Mesothelial cell of epicardium (in vitro differentiated cells): ENCODE measurements at regions not wholly inside any gene's neighbourhood (a gene's known extent, or its start where the extent isn't known, plus 50 kb on each side); places are given as distances from the start of the nearest gene placed in this dataset.

Experiments
- DNase-seq, 2 experiments: peaks; one replicate each; pipeline ENCODE4 v3.0.0; 2021; ENCODE audit warnings: low spot score in 2 of 2; ENCODE audit not compliant: unreplicated experiment in 2 of 2
- H3K27ac Mint-ChIP-seq: 2 replicates; pipeline ENCODE4 v1.8.0; 2021; ENCODE audit warnings: mixed read lengths
- H3K27me3 Mint-ChIP-seq: 2 replicates; pipeline ENCODE4 v1.8.0; 2021; ENCODE audit warnings: low read depth, mixed read lengths
- H3K36me3 Mint-ChIP-seq: 2 replicates; pipeline ENCODE4 v1.8.0; 2021; ENCODE audit warnings: mixed read lengths
- H3K4me1 Mint-ChIP-seq: 2 replicates; pipeline ENCODE4 v1.8.0; 2021; ENCODE audit warnings: mixed read lengths
- H3K4me3 Mint-ChIP-seq: 2 replicates; pipeline ENCODE4 v1.8.0; 2021; ENCODE audit warnings: mild to moderate bottlenecking, moderate library complexity, mixed read lengths
- H3K9me3 Mint-ChIP-seq: 2 replicates; pipeline ENCODE4 v1.8.0; 2021; ENCODE audit warnings: mixed read lengths
- CTCF ChIP-seq: fragments of 200-600 bp; sonication (generic); IDR thresholded peaks from one replicate; pipeline ENCODE4 v1.5.0; 2021; ENCODE audit warnings: antibody characterized with exemption; ENCODE audit not compliant: unreplicated experiment

DNA sequence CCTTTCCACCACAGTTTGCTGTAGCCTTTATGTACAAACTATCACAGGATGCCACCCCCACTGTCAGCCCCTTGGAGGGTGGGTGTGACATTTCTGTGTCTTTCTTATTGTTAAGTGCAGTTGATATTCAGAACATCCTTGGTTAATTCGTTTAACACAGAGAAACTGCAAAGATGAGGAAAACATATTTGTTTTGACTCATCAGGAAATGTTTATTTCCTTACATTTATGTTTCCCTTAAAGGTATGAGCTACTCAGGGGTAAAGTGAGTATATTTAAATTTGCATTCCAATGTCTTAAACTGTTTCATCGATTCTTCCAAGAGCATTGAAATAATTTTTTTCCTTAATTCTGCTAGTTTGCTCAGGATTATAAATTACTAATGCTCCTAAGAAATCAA is 243.4 kb downstream of the RDH14 start:
- Mint-ChIP-seq H3K36me3 (no peaks in the 10 kb centered on the region), H3K9me3 (peaks cover 6% of the 10 kb centered on the region), H3K4me1 (no peaks in the 10 kb centered on the region), H3K4me3 (no peak overlapping the region), H3K27ac (no peak overlapping the region), H3K27me3 (no peaks in the 10 kb centered on the region)
- no peak for DNase-seq
- TF ChIP-seq CTCF = no peak

DNA sequence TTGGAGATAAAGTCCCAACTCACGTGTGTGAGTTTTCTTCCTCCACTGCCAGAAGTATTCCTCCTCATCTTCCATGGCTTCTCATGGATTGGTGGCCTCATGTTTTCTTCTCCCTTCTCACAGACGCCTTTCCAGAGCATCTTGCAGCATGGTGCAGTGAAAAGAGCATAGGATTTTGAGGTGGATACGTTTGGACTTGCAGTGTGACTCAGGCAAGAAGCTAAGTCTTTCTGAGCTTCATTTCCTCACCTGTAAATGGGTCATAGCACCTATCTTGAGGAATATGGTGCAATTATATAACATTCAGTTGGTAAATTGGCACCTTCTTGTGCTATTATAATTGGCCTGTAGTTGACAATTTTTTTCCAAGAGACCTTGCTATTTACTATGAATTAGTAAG is 247.6 kb downstream of the RDH14 start:
- no peak overlapping the region for H3K27ac Mint-ChIP-seq
- peaks cover 9% of the 10 kb centered on the region for H3K9me3 Mint-ChIP-seq
- H3K27me3 Mint-ChIP-seq = no peaks in the 10 kb centered on the region
- TF ChIP-seq CTCF = no peak
- H3K4me3 Mint-ChIP-seq = no peak overlapping the region
- H3K4me1 Mint-ChIP-seq = peaks cover 2% of the 10 kb centered on the region
- H3K36me3 Mint-ChIP-seq = no peaks in the 10 kb centered on the region
- DNase-seq = no peak

DNA sequence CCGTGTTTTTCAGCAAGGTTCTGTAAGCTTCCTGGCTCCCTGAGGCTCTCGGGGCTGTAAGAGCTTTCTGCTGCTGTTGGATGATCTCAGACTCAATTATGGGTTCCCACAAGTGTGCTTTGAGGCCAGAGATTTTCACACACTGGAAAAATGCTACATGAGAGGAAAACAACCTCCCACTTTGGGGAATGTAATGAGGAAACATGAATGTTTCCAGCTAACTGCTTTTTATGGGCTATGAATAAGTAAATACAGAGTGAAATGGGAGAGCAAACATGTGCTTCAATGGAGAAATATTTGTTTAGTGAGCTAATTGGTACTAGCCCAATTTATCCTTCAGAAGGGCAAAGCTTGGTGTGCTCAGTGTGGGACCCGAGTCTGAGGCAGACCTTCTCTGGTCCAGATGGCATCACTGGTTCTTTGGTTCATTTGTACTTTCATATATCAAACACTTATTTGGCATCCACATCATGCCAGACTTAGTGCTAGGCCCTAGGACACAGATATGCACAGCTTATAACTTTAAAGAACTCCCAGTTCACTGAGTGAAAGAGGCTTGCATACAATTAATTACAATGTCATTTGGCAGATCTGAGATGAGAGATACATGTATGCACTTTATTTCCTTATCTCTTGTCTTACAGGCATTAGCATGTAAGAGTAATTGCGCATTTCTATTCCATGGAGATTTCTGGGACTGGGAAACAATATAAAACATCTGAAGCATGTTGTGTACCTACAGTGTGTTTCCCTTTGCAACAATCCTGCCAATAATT is 248.8 kb downstream of the RDH14 start:
- no peaks in the 10 kb centered on the region for H3K36me3 Mint-ChIP-seq
- DNase-seq = no peak
- H3K4me3 Mint-ChIP-seq = no peak overlapping the region
- peaks cover 2% of the 10 kb centered on the region for H3K4me1 Mint-ChIP-seq
- TF ChIP-seq CTCF = no peak
- no peaks in the 10 kb centered on the region for H3K27me3 Mint-ChIP-seq
- no peak overlapping the region for H3K27ac Mint-ChIP-seq
- H3K9me3 Mint-ChIP-seq = peaks cover 16% of the 10 kb centered on the region

- H3K4me3 Mint-ChIP-seq = no peak overlapping the region
- peaks cover 2% of the 10 kb centered on the region for H3K4me1 Mint-ChIP-seq
- H3K36me3 Mint-ChIP-seq = no peaks in the 10 kb centered on the region
- DNase-seq = no peak
- no peak for TF ChIP-seq CTCF
- no peaks in the 10 kb centered on the region for H3K27me3 Mint-ChIP-seq
- no peak overlapping the region for H3K27ac Mint-ChIP-seq
- H3K9me3 Mint-ChIP-seq = peaks cover 17% of the 10 kb centered on the region
These were observed 250.8 kb downstream of the RDH14 start for GRCh38 chr2:18309627-18310026.

DNA sequence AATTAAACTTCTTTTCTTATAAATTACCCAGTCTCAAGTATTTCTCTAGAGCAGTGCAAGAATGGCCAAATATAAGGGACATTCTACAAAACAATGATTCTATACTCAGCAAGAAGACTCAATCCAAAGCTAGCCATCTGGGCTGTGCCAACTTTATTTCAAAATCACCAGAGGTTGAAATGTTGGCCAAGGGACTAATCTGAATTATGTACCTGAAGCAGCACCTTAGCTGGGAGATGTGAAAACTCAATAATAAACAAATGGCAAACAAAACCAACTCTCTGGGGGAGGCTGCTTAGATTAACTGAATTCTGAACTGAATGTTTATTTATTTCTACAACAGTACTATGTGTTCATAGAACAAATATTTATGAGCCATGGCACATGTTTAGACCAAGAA is 251.3 kb downstream of the RDH14 start:
- TF ChIP-seq CTCF = no peak
- Mint-ChIP-seq H3K27ac (no peak overlapping the region), H3K9me3 (peaks cover 17% of the 10 kb centered on the region), H3K4me1 (peaks cover 5% of the 10 kb centered on the region), H3K4me3 (no peak overlapping the region), H3K36me3 (no peaks in the 10 kb centered on the region), H3K27me3 (no peaks in the 10 kb centered on the region)
- no peak for DNase-seq
